IPS-NIHi11 (cell line): ENCODE measurements at regions not wholly inside any gene's neighbourhood (a gene's known extent, or its start where the extent isn't known, plus 50 kb on each side); places are given as distances from the start of the nearest gene placed in this dataset.
"Not testable (repeated sequence)": the region's sequence is repeated elsewhere in the genome, so short reads cannot be mapped to it uniquely, and the experiment has no call there.

ENCODE experiments used
- DNase-seq: peaks from one replicate; pipeline ENCODE4 v3.0.0; 2012; ENCODE audit warnings: mixed read lengths, low spot score

DNA sequence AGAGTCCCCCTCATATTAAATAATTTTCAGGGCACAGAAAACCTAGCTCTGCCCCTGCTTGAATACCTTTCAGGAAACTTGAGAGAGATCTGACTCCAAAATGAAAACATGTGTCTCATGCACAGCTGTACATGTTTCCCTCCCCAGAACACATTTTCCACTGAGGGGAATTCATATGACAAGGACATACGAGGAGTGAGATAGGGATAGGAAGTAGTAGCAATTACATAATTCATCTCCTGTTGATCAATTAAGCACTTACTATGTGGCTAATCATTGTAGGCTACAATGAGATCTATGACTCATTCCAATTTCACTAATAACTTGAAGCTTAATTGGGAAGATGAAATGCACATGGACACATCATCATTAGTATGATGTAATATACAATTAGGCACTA is 302.1 kb downstream of the PCDH11X start:
- not testable (repeated sequence) for DNase-seq

DNA sequence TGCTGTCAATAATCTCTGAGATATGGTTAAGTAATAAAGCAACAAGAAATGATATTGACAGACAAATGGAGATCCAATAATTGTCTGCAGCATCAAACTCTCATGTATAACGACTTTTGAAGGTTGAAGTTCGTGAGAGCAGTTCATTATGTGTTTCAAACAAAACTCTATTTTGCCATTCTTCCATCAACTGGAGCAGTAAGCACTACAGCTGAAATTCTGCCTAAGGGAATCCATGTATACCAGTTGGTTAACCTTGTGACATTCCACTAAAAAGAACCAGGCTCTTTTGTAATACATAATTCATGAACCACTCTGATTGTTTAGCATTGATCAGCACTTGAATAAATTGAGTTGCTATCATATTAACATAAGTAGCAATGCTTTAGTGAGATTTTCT is 311.6 kb downstream of the PCDH11X start:
- DNase-seq, result not testable (repeated sequence)

DNA sequence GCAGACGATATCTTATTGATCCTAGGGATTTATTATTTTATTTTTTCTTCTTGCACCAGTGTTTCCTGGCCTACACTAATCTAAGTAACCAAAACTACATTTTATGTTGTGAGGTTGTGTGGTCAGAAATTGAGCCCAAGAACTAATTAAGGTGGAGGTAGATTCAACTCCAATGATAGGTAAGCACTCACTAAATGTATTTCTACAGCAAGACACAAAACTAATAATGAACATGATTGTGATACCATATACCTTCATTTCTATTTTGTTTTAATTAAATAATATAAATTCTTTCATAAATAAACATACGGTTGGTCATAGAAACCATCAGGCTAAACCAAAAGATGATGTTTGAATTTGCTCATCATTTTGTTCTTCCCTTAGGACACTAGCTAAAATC is 319.0 kb downstream of the PCDH11X start:
- not testable (repeated sequence) for DNase-seq

DNA sequence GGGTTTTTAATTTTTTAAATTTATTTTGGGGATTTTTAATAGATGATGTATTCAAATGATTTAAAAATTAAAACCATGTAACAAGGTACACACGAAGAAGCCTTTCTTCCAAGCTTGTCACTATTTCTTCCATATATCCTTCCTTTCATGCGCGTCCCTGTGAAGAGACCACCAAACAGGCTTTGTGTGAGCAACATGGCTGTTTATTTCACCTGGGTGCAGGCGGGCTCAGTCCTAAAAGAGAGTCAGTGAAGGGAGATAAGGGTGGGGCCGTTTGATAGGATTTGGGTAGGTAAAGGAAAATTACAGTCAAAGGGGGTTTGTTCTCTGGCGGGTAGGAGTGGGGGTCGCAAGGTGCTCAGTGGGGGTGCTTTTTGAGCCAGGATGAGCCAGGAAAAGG is 320.9 kb downstream of the PCDH11X start:
- DNase-seq, result not testable (repeated sequence)

DNA sequence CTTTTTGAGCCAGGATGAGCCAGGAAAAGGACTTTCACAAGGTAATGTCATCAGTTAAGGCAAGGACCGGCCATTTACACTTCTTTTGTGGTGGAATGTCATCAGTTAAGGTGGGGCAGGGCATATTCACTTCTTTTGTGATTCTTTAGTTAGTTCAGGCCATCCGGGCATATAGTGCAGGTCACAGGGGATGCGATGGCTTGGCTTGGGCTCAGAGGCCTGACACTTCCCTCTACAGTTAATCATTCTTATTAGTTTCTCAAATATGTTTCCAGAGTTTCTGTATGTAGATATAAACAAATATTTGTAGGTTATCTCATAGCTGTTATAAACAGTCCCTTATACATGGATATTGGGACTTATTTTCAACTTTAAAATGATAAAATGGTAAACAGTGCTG is 326.5 kb downstream of the PCDH11X start:
- not testable (repeated sequence) for DNase-seq

DNA sequence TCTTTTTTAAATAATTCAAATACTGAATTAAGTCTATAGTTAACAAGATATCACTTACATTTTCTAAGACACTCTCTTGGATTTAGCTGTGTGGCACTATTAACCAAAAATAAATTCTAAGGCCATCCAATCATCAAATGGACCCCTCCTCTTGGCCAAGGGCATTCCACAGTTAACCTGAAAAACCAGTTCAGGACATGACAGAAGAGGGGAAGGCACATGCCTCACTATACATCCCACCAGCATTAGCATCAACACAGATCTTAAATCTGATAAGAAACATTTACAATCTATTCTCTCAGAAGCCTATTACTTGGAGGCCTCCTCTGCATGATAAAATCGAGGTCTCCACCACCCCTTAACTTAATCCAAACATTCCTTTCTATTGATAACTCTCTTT is 327.5 kb downstream of the PCDH11X start:
- DNase-seq, result not testable (repeated sequence)

DNA sequence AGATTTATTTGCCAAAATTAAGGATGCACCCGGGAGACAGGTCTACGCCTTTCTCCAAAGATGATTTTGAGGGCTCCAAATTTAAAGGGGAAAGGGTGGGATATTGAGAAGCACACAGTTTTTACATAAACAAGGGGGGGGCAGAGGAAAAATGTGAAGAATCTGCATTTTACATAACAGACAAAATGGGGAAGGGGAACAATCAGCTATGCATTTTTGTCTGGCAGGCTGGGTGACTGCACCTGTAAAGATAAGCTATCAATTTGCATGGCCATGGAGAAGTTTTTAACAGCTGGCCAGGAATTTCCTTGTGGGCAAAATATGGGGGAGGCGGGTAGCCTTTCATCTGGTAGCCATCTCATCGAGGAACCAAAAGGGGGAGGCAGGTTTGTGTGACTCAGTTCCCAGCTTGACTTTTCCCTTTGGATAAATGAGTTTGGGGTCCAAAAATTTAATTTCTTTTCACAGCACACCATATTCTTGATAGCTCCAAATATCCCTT is 331.3 kb downstream of the PCDH11X start:
- DNase-seq, result not testable (repeated sequence)

DNA sequence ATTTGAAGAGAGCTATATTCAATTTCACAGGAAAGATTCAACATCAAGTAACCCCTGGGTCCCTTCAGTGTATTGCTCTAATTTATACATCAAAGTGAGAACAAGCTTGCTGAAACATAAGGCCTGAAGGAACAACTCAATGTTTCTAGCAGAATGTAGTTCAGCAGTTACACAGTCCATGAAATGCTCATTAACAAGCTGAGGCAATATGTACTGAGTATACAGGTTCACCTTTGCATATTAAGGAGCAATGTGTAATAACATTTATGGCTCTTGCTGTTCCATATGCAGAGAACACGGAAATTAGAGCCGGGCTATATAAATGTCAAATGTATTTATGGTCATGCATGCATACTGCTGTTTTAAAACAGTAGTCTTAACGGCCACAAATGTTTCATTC is 338.5 kb downstream of the PCDH11X start:
- DNase-seq, result not testable (repeated sequence)

DNA sequence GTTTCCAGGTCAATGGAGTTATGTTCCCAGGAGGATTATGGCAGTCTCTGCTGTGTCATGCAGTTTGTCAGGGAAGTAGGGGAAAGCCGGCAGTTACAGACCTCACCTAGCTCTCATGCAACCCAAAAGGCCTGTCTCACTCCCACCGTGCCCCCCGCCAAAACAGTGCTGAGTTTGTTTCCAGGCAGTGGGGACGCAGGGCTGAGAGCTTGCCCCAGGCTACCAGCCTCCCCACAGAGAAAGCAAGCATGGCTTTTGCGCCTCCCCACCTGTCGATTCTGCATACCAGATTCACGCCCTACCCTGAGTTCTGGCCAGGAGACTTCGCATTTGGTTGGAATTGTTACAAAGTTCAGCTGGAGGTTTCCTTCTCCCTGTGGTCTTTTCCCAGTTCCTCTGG is 383.9 kb downstream of the PCDH11X start:
- DNase-seq, result not testable (repeated sequence)

DNA sequence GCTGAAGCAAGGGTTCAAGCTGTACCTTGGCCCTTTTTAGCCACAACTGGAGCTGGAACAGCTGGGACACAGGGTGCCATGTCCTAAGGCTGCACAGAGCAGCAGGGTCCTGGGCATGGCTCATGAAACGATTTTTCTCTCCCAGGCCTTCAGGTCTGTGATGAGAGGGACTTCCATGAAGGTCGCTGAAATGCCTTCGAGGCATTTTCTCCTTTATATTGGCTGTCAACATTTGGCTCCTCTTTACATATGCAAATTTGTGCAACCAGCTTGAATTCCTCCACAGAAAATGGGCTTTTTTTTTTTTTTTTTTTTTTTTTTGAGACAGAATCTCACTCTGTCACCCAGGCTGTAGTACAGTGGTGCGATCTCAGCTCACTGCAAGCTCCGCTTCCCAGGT is 430.8 kb downstream of the PCDH11X start:
- no peak for DNase-seq

DNA sequence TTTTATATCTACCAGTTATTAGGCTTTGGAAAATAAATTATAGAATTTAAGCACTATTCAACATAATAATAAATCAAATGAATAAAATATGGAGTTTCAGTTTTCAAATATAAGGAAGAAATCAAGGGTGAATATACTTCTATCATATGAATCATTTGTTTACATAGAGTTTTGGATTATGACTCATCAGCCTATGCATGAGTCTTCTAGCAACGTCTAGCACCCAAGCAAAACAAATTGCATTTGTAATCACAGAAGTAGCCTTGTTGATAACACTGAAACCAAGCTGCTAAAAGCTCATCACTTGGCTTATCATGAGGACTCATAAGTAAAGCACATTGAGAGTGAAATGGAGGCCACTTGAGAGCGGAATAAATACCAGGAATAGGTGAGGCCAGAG is 434.6 kb downstream of the PCDH11X start:
- no peak for DNase-seq

DNA sequence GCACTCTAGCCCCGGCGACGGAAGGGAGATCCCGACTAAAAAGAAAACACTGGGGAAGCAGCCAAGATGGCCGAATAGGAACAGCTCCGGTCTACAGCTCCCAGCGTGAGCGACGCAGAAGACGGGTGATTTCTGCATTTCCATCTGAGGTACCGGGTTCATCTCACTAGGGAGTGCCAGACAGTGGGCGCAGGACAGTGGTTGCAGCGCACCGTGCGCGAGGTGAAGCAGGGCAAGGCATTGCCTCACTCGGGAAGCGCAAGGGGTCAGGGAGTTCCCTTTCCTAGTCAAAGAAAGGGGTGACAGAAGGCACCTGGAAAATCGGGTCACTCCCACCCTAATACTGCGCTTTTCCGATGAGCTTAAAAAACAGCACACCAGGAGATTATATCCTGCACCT is 435.8 kb downstream of the PCDH11X start:
- not testable (repeated sequence) for DNase-seq

DNA sequence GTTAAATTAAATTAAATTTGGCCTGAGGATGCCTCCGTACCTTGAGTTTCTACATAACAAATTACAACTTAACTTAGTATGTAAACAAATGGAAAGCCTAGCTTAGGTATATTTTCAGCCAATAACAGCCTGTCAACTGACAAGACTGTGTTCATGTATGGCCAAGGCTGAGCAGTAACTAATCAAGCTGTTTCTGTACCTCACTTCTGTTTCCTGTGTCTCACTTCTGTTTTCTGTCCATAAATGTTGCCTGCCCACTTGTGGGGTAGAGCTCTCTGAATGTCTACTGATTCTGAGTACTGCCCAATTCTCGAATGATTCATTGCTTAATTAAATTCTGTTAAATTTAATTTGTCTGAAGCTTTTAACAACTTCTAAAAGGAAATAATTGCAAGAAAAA is 445.2 kb downstream of the PCDH11X start:
- no peak for DNase-seq

DNA sequence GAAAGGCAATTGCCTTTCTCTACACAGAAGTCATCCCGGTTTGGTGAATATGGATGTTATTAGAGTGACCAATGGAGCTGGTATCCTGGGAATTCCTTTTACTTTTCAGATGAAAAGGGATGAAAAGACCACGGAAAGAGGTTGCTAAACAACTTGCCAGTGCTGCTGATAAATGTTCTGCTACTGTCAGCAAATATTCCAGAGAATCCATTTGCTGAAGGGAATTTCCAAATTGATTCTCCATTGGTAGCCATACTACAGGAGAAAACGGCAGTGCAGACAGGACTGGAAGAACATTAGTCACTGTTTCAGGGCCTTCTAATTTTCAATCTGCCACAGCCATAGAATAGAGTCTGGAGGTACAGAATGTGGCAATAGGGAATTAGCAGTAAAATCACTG is 451.5 kb downstream of the PCDH11X start:
- no peak for DNase-seq

DNA sequence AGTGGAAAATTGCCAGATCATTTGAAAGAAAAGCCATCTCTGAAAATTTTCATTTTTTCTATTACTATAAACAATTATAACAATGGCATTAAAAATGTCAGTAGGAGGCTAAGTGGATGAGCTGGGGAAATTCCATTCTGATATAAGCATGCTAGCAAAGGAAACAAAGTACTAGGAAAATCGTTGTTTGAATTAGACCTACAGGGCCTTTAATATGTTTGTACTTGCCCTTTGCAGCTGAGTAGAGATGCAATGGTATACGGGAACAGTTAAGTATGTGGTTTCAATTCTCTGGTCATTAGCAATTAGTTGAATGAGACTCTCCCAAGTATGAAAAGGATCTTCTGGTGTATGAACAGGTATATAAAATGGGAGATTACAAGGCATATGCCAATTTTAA is 452.2 kb downstream of the PCDH11X start:
- DNase-seq, result no peak

DNA sequence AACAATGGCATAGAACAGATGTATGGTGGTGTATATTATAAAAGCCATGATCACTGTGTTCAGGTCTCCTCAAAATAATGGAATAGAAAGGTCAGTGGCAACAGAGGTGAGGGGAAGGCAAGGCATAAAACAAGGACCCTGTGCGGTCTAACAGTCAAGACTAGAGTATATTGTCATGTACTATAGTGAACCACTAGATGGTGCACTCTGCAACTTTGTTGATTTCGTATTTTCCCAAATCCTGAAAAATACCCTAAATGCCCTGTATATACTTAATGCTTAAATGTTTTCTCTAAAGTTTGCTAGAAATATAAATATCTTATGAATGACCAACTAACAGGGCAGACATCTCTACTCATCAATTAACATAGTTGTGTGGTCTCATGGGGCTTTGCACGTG is 453.0 kb downstream of the PCDH11X start:
- peak; percentile 12 for DNase-seq

DNA sequence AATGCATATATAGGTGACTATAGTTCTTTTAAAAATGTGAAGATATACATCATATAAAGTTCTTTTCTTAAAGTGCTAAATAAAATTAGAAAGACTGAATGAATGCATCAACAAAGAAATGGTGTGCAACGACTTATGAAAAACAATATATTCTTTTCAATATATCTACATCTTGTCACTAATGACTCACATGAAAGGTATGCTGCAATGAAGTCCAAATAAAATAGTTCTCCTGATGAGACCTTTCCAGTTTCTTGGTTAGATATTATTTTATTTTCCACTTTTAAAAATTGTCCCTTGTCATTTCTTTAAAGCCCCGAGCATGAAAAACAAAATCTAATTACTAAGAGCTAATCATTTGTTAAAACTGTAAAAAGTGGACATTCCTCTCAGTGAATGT is 462.1 kb downstream of the PCDH11X start:
- no peak for DNase-seq

DNA sequence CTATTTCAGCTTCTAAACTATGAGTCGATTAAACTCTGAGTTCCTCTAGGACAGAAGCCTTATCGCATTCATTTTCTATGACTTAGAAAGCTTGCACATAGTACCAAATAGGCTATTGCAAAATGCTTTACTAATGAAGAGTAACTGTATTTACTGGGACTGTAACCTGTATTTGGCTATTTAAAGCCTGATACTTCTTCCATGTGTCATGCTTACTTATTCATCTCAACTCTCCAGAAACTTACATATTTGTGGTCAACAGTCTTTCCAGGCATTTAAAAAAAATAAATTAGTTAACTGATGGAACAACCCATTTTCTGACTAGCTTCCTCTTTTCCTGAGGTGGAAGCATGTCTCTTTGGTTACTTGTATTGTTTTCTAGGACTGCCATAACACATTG is 467.9 kb downstream of the PCDH11X start:
- no peak for DNase-seq

DNA sequence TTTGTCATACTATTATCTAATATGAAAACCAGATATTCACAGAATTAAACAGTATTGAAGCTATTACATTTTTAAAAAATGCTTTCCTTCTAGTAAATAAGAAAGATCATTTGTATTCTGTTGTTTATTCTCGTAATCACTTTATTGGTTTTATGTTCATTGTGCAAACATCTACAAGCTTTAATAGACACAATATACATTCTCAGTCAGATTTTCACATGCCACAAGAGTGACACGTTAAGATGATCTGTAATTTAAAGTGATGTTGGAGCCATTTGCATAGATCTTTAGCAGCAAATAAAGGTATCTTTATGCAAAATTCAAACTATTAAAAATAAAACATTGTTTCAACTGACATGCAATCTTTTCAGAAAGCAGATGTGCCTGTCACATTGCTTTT is 469.9 kb downstream of the PCDH11X start:
- no peak for DNase-seq

DNA sequence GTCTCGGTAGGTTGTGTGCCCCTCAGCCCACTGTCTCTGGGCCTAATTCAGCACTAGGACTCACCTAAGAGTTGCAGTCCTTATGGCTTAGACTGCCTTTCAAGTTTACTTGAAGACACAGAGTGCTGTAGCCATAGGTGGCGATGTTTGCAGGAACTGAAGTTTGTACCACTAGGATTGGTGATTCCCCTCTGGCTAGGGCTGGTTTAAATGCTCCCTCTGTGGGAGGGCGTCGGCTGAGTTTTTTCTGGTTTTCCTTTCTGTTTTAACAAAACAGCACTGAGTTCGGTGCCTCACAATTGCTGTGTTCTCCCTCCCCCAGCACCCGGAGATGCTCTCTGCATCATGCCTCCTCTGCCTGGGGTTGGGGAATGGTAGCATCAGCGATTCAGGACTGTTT is 480.9 kb downstream of the PCDH11X start:
- no peak for DNase-seq

DNA sequence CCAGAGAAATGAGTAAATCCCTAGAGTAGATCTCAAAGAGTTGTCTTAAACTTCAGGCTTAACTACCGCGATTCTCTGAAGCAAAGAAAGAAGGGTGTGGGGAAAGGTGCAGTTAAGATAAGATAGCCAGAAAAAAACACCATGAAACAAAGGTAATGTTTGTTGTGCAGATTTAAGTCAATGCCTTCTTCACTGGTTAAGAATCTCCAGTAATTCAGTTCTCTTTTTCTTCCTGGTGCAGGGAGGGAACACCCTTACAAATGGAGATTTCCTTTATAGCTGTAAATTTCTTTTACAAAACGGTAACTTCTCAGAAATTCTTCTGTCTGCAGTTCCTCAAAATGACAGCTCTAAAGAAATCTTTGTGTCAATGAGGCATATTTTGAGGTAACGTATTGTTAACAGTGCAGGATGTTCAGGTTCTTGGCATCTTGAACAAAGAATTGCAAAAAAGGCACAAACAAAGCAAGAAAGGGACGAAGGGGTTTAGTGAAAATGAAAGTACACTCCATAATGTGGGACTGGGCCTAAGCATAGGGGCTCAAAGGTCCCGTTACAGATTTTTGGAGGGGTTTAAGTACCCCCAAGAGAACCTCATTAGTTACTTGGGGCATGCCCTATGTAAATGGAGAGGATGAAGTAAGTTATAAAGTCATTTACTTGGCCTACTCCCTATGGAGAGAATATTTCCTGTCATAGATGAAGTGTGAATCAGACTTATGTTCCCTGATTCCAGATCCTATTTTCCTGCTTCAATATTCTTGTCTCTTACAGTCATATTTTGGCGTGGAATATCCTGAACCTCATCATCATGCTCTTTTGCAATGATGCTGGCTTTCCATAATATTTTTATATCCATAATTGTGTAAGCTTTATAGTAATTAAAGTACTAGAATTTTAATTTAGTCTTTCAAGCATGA is 492.0 kb downstream of the PCDH11X start:
- DNase-seq, result peak; percentile 5

DNA sequence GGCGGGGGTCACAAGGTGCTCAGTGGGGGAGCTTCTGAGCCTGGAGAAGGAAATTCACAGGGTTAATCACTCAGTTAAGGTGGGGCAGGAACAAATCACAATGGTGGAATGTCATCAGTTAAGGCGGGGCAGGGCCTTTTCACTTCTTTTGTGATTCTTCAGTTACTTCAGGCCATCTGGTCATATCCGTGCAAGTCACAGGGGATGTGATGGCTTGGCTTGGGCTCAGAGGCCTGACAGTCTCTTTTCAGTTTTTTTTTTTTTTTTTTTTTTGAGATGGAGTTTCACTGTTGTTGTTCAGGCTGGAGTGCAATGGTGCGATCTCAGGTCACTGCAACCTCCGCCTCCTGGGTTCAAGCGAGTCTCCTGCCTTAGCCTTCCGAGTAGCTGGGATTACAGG is 499.4 kb downstream of the PCDH11X start:
- not testable (repeated sequence) for DNase-seq

DNA sequence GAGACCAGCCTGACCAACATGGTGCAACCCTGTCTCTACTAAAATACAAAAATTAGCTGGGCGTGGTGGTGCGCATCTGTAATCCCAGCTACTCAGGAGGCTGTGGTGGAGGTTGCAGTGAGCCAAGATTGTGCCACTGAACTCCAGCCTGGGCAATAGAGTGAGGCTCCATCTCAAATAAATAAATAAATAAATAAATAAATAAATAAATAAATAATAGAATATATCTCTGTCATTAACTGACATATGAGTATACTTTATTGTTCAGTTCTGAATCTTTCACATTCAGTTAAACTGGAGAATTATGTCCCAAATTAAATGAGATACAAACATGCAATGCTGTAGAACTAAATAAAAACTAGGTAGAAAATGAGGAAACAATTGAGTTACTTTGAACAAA is 501.2 kb downstream of the PCDH11X start:
- DNase-seq, result not testable (repeated sequence)

DNA sequence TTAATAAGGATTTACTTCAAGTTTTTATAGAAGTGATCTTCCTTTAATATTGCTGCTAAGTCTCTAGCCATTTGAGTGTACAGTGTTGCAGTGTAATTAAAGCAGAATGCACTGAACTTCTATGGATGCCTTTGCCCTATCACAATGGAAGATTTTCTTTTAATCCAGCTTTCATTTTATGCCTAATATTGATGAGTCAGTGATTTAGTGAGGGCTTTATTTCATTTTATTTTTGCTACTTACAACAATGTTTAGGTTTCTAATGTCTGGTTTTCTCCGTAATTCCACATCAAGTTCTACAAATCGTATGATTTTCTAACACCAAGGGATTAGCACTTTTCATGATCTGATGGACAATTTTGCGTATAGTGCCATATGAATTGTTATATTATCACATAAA is 504.1 kb downstream of the PCDH11X start:
- no peak for DNase-seq
